ENCODE measurements at regions not wholly inside any gene's neighbourhood (a gene's known extent, or its start where the extent isn't known, plus 50 kb on each side); places are given as distances from the start of the nearest gene placed in this dataset.
"Not testable (repeated sequence)": the region's sequence is repeated elsewhere in the genome, so short reads cannot be mapped to it uniquely, and the experiment has no call there.

GRCh38 chr1:221240690-221241089 is 361.4 kb downstream of the HLX start:
- H3K4me1 ChIP-seq (ENCODE audit: control insufficient read depth in 2 of 2, insufficient read depth in 2 of 2, low read length in 2 of 2) = no peaks in the 10 kb centered on the region
- H3K9me3 ChIP-seq (ENCODE audit: control insufficient read depth in 2 of 2, low read length in 2 of 2) = no peaks in the 10 kb centered on the region
- no peaks in the 10 kb centered on the region for H3K27me3 ChIP-seq (ENCODE audit: control insufficient read depth in 2 of 2, insufficient read depth in 2 of 2, low read length in 2 of 2)
- no peak overlapping the region for H3K9ac ChIP-seq (ENCODE audit: low read depth in 1 of 2, low read length in 2 of 2)
- no peaks in the 10 kb centered on the region for H3K36me3 ChIP-seq (ENCODE audit: control insufficient read depth in 2 of 2, insufficient read depth in 2 of 2, low read length in 2 of 2)
- H3K27ac ChIP-seq (ENCODE audit: low read depth in 2 of 2, low read length in 2 of 2) = no peak overlapping the region
- no peak overlapping the region for H3K4me3 ChIP-seq (ENCODE audit: low read length in 2 of 2)

- no peak overlapping the region for H3K9ac ChIP-seq (ENCODE audit: low read depth in 1 of 2, low read length in 2 of 2)
- no peak overlapping the region for H3K27ac ChIP-seq (ENCODE audit: low read depth in 2 of 2, low read length in 2 of 2)
- H3K9me3 ChIP-seq (ENCODE audit: control insufficient read depth in 2 of 2, low read length in 2 of 2) = peaks cover 0 to under 1% of the 10 kb centered on the region in 2 donors
- H3K4me1 ChIP-seq (ENCODE audit: control insufficient read depth in 2 of 2, insufficient read depth in 2 of 2, low read length in 2 of 2) = no peaks in the 10 kb centered on the region
- no peaks in the 10 kb centered on the region for H3K36me3 ChIP-seq (ENCODE audit: control insufficient read depth in 2 of 2, insufficient read depth in 2 of 2, low read length in 2 of 2)
- H3K27me3 ChIP-seq (ENCODE audit: control insufficient read depth in 2 of 2, insufficient read depth in 2 of 2, low read length in 2 of 2) = no peaks in the 10 kb centered on the region
- H3K4me3 ChIP-seq (ENCODE audit: low read length in 2 of 2) = no peak overlapping the region
These were observed 361.9 kb downstream of the HLX start for GRCh38 chr1:221241157-221241556.

GRCh38 chr1:221241592-221241991 is 362.3 kb downstream of the HLX start:
- H3K27ac ChIP-seq (ENCODE audit: low read depth in 2 of 2, low read length in 2 of 2) = no peak overlapping the region
- H3K4me1 ChIP-seq (ENCODE audit: control insufficient read depth in 2 of 2, insufficient read depth in 2 of 2, low read length in 2 of 2) = no peaks in the 10 kb centered on the region
- H3K36me3 ChIP-seq (ENCODE audit: control insufficient read depth in 2 of 2, insufficient read depth in 2 of 2, low read length in 2 of 2) = no peaks in the 10 kb centered on the region
- H3K9me3 ChIP-seq (ENCODE audit: control insufficient read depth in 2 of 2, low read length in 2 of 2) = peaks cover 0 to 1% of the 10 kb centered on the region in 2 donors
- H3K9ac ChIP-seq (ENCODE audit: low read depth in 1 of 2, low read length in 2 of 2) = no peak overlapping the region
- H3K4me3 ChIP-seq (ENCODE audit: low read length in 2 of 2) = no peak overlapping the region
- H3K27me3 ChIP-seq (ENCODE audit: control insufficient read depth in 2 of 2, insufficient read depth in 2 of 2, low read length in 2 of 2) = no peaks in the 10 kb centered on the region

GRCh38 chr1:221246067-221246466 is 366.8 kb downstream of the HLX start:
- H3K27ac ChIP-seq (ENCODE audit: low read depth in 2 of 2, low read length in 2 of 2) = no peak overlapping the region
- no peaks in the 10 kb centered on the region for H3K36me3 ChIP-seq (ENCODE audit: control insufficient read depth in 2 of 2, insufficient read depth in 2 of 2, low read length in 2 of 2)
- H3K9me3 ChIP-seq (ENCODE audit: control insufficient read depth in 2 of 2, low read length in 2 of 2) = peaks cover 0 to 1% of the 10 kb centered on the region in 2 donors
- H3K9ac ChIP-seq (ENCODE audit: low read depth in 1 of 2, low read length in 2 of 2) = no peak overlapping the region
- no peaks in the 10 kb centered on the region for H3K27me3 ChIP-seq (ENCODE audit: control insufficient read depth in 2 of 2, insufficient read depth in 2 of 2, low read length in 2 of 2)
- no peak overlapping the region for H3K4me3 ChIP-seq (ENCODE audit: low read length in 2 of 2)
- H3K4me1 ChIP-seq (ENCODE audit: control insufficient read depth in 2 of 2, insufficient read depth in 2 of 2, low read length in 2 of 2) = no peaks in the 10 kb centered on the region

GRCh38 chr1:221246628-221247415 is 367.6 kb downstream of the HLX start:
- Histone ChIP-seq H3K4me3 (ENCODE audit: low read length in 2 of 2) (no peak overlapping the region), H3K9ac (ENCODE audit: low read depth in 1 of 2, low read length in 2 of 2) (no peak overlapping the region), H3K27me3 (ENCODE audit: control insufficient read depth in 2 of 2, insufficient read depth in 2 of 2, low read length in 2 of 2) (no peaks in the 10 kb centered on the region), H3K9me3 (ENCODE audit: control insufficient read depth in 2 of 2, low read length in 2 of 2) (peaks cover 0 to 1% of the 10 kb centered on the region in 2 donors), H3K4me1 (ENCODE audit: control insufficient read depth in 2 of 2, insufficient read depth in 2 of 2, low read length in 2 of 2) (no peaks in the 10 kb centered on the region), H3K27ac (ENCODE audit: low read depth in 2 of 2, low read length in 2 of 2) (no peak overlapping the region), H3K36me3 (ENCODE audit: control insufficient read depth in 2 of 2, insufficient read depth in 2 of 2, low read length in 2 of 2) (no peaks in the 10 kb centered on the region)

- Histone ChIP-seq H3K4me3 (ENCODE audit: low read length in 2 of 2) (no peak overlapping the region), H3K36me3 (ENCODE audit: control insufficient read depth in 2 of 2, insufficient read depth in 2 of 2, low read length in 2 of 2) (no peaks in the 10 kb centered on the region), H3K9ac (ENCODE audit: low read depth in 1 of 2, low read length in 2 of 2) (no peak overlapping the region), H3K4me1 (ENCODE audit: control insufficient read depth in 2 of 2, insufficient read depth in 2 of 2, low read length in 2 of 2) (no peaks in the 10 kb centered on the region), H3K9me3 (ENCODE audit: control insufficient read depth in 2 of 2, low read length in 2 of 2) (no peaks in the 10 kb centered on the region), H3K27me3 (ENCODE audit: control insufficient read depth in 2 of 2, insufficient read depth in 2 of 2, low read length in 2 of 2) (no peaks in the 10 kb centered on the region), H3K27ac (ENCODE audit: low read depth in 2 of 2, low read length in 2 of 2) (no peak overlapping the region)
These were observed 372.3 kb downstream of the HLX start for GRCh38 chr1:221251580-221251979.

- H3K27ac ChIP-seq (ENCODE audit: low read depth in 2 of 2, low read length in 2 of 2) = no peak overlapping the region
- no peak overlapping the region for H3K4me3 ChIP-seq (ENCODE audit: low read length in 2 of 2)
- H3K27me3 ChIP-seq (ENCODE audit: control insufficient read depth in 2 of 2, insufficient read depth in 2 of 2, low read length in 2 of 2) = no peaks in the 10 kb centered on the region
- H3K4me1 ChIP-seq (ENCODE audit: control insufficient read depth in 2 of 2, insufficient read depth in 2 of 2, low read length in 2 of 2) = no peaks in the 10 kb centered on the region
- H3K36me3 ChIP-seq (ENCODE audit: control insufficient read depth in 2 of 2, insufficient read depth in 2 of 2, low read length in 2 of 2) = no peaks in the 10 kb centered on the region
- no peak overlapping the region for H3K9ac ChIP-seq (ENCODE audit: low read depth in 1 of 2, low read length in 2 of 2)
- no peaks in the 10 kb centered on the region for H3K9me3 ChIP-seq (ENCODE audit: control insufficient read depth in 2 of 2, low read length in 2 of 2)
These were observed 375.6 kb downstream of the HLX start for GRCh38 chr1:221254813-221255212.

GRCh38 chr1:221256773-221257172 is 377.5 kb downstream of the HLX start:
- H3K4me1 ChIP-seq (ENCODE audit: control insufficient read depth in 2 of 2, insufficient read depth in 2 of 2, low read length in 2 of 2) = no peaks in the 10 kb centered on the region
- no peak overlapping the region for H3K9ac ChIP-seq (ENCODE audit: low read depth in 1 of 2, low read length in 2 of 2)
- H3K36me3 ChIP-seq (ENCODE audit: control insufficient read depth in 2 of 2, insufficient read depth in 2 of 2, low read length in 2 of 2) = no peaks in the 10 kb centered on the region
- H3K27ac ChIP-seq (ENCODE audit: low read depth in 2 of 2, low read length in 2 of 2) = no peak overlapping the region
- H3K27me3 ChIP-seq (ENCODE audit: control insufficient read depth in 2 of 2, insufficient read depth in 2 of 2, low read length in 2 of 2) = no peaks in the 10 kb centered on the region
- no peaks in the 10 kb centered on the region for H3K9me3 ChIP-seq (ENCODE audit: control insufficient read depth in 2 of 2, low read length in 2 of 2)
- no peak overlapping the region for H3K4me3 ChIP-seq (ENCODE audit: low read length in 2 of 2)

GRCh38 chr1:221257548-221257947 is 378.3 kb downstream of the HLX start:
- H3K4me1 ChIP-seq (ENCODE audit: control insufficient read depth in 2 of 2, insufficient read depth in 2 of 2, low read length in 2 of 2) = not testable (repeated sequence)

GRCh38 chr1:221262677-221263076 is 383.4 kb downstream of the HLX start:
- H3K27me3 ChIP-seq (ENCODE audit: control insufficient read depth in 2 of 2, insufficient read depth in 2 of 2, low read length in 2 of 2); H3K9ac ChIP-seq (ENCODE audit: low read depth in 1 of 2, low read length in 2 of 2); H3K4me1 ChIP-seq (ENCODE audit: control insufficient read depth in 2 of 2, insufficient read depth in 2 of 2, low read length in 2 of 2); H3K36me3 ChIP-seq (ENCODE audit: control insufficient read depth in 2 of 2, insufficient read depth in 2 of 2, low read length in 2 of 2); H3K27ac ChIP-seq (ENCODE audit: low read depth in 2 of 2, low read length in 2 of 2); H3K9me3 ChIP-seq (ENCODE audit: control insufficient read depth in 2 of 2, low read length in 2 of 2); H3K4me3 ChIP-seq (ENCODE audit: low read length in 2 of 2): not testable (repeated sequence)

More at GRCh38 chr1:221257548-221257947, 378.3 kb downstream of the HLX start:
- H3K27me3 ChIP-seq (ENCODE audit: control insufficient read depth in 2 of 2, insufficient read depth in 2 of 2, low read length in 2 of 2); H3K4me3 ChIP-seq (ENCODE audit: low read length in 2 of 2); H3K27ac ChIP-seq (ENCODE audit: low read depth in 2 of 2, low read length in 2 of 2); H3K9me3 ChIP-seq (ENCODE audit: control insufficient read depth in 2 of 2, low read length in 2 of 2); H3K9ac ChIP-seq (ENCODE audit: low read depth in 1 of 2, low read length in 2 of 2); H3K36me3 ChIP-seq (ENCODE audit: control insufficient read depth in 2 of 2, insufficient read depth in 2 of 2, low read length in 2 of 2): not testable (repeated sequence)
